Osteoblast (primary cell): ENCODE measurements at regions not wholly inside any gene's neighbourhood (a gene's known extent, or its start where the extent isn't known, plus 50 kb on each side); places are given as distances from the start of the nearest gene placed in this dataset.

ENCODE experiments used
- DNase-seq: peaks from one replicate; pipeline ENCODE4 v3.0.0; 2011; ENCODE audit warnings: low spot score, mixed read lengths; ENCODE audit not compliant: insufficient read length; ENCODE audit errors: missing footprints
- H2AFZ ChIP-seq: 2 replicates; pipeline ENCODE4 v1.6.0; 2011; ENCODE audit warnings: mild to moderate bottlenecking, low read length
- H3K27ac ChIP-seq: 2 replicates; pipeline ENCODE4 v1.5.1; 2011; ENCODE audit warnings: mild to moderate bottlenecking, low read depth, low read length, moderate library complexity
- H3K27me3 ChIP-seq: 2 replicates; pipeline ENCODE4 v1.6.0; 2012; ENCODE audit warnings: mild to moderate bottlenecking, control low read depth, inconsistent platforms, low read length, moderate library complexity; ENCODE audit not compliant: insufficient read depth
- H3K36me3 ChIP-seq: 2 replicates; pipeline ENCODE4 v1.5.1; 2011; ENCODE audit warnings: mild to moderate bottlenecking, low read length, control low read depth, moderate library complexity; ENCODE audit not compliant: insufficient read depth
- H3K4me1 ChIP-seq: 2 replicates; pipeline ENCODE4 v1.5.1; 2011; ENCODE audit warnings: mild to moderate bottlenecking, low read length, control low read depth, moderate library complexity; ENCODE audit not compliant: insufficient read depth
- H3K4me2 ChIP-seq: 2 replicates; pipeline ENCODE4 v1.6.0; 2011; ENCODE audit warnings: mild to moderate bottlenecking, low read length; ENCODE audit not compliant: insufficient read depth
- H3K4me3 ChIP-seq: fragments of 200-600 bp; sonication (generic); 3 replicates; pipeline ENCODE4 v1.5.1; 2012; ENCODE audit warnings: mild to moderate bottlenecking, low read length, inconsistent platforms; ENCODE audit not compliant: insufficient read depth
- H3K79me2 ChIP-seq: 2 replicates; pipeline ENCODE4 v1.6.0; 2012; ENCODE audit warnings: mild to moderate bottlenecking, low read length, control low read depth, inconsistent platforms; ENCODE audit not compliant: insufficient read depth
- H3K9me3 ChIP-seq: 2 replicates; pipeline ENCODE4 v1.5.1; 2011; ENCODE audit warnings: low read depth, low read length, control low read depth
- H4K20me1 ChIP-seq: 2 replicates; pipeline ENCODE4 v1.6.0; 2012; ENCODE audit warnings: mild to moderate bottlenecking, low read length, control low read depth; ENCODE audit not compliant: insufficient read depth
- CTCF ChIP-seq: IDR thresholded peaks from 2 replicates; pipeline ENCODE4 v1.5.1; 2011; ENCODE audit warnings: mild to moderate bottlenecking, low read depth, low read length, moderate library complexity; ENCODE audit errors: extremely low read depth

- Histone ChIP-seq H3K27me3 (no peaks in the 10 kb centered on the region), H3K4me3 (no peak overlapping the region), H2AFZ (no peak overlapping the region), H3K27ac (no peak overlapping the region), H3K9me3 (no peaks in the 10 kb centered on the region), H3K36me3 (no peaks in the 10 kb centered on the region), H3K4me2 (no peak overlapping the region), H3K4me1 (peaks cover under 1% of the 10 kb centered on the region), H4K20me1 (no peaks in the 10 kb centered on the region), H3K79me2 (no peaks in the 10 kb centered on the region)
- no peak for DNase-seq
- TF ChIP-seq CTCF = no peak
Measured at GRCh38 chr20:51950926-51951325, 148.6 kb upstream of the SALL4 start.

- Histone ChIP-seq H3K4me1 (no peaks in the 10 kb centered on the region), H3K4me2 (no peak overlapping the region), H4K20me1 (no peaks in the 10 kb centered on the region), H3K27me3 (no peaks in the 10 kb centered on the region), H3K4me3 (no peak overlapping the region), H3K9me3 (no peaks in the 10 kb centered on the region), H3K79me2 (no peaks in the 10 kb centered on the region), H3K36me3 (no peaks in the 10 kb centered on the region), H2AFZ (no peak overlapping the region), H3K27ac (no peak overlapping the region)
- TF ChIP-seq CTCF = no peak
- no peak for DNase-seq
Measured at GRCh38 chr20:51946586-51946985, 144.3 kb upstream of the SALL4 start.

GRCh38 chr20:51945881-51946280, 143.6 kb upstream of the SALL4 start:
- DNase-seq = no peak
- Histone ChIP-seq H3K27me3 (no peaks in the 10 kb centered on the region), H3K4me3 (no peak overlapping the region), H3K36me3 (no peaks in the 10 kb centered on the region), H3K9me3 (no peaks in the 10 kb centered on the region), H3K4me2 (no peak overlapping the region), H3K4me1 (no peaks in the 10 kb centered on the region), H4K20me1 (no peaks in the 10 kb centered on the region), H2AFZ (no peak overlapping the region), H3K79me2 (no peaks in the 10 kb centered on the region), H3K27ac (no peak overlapping the region)
- TF ChIP-seq CTCF = no peak

- TF ChIP-seq CTCF = no peak
- H3K4me1 ChIP-seq = no peaks in the 10 kb centered on the region
- DNase-seq = no peak
Measured at GRCh38 chr20:51945177-51945576, 142.9 kb upstream of the SALL4 start.

More at GRCh38 chr20:51945177-51945576, 142.9 kb upstream of the SALL4 start:
- H3K9me3 ChIP-seq = no peaks in the 10 kb centered on the region
- no peak overlapping the region for H3K4me2 ChIP-seq
- H3K79me2 ChIP-seq = no peaks in the 10 kb centered on the region
- H3K4me3 ChIP-seq = no peak overlapping the region
- H3K36me3 ChIP-seq = no peaks in the 10 kb centered on the region
- no peaks in the 10 kb centered on the region for H3K27me3 ChIP-seq
- H4K20me1 ChIP-seq = no peaks in the 10 kb centered on the region
- H3K27ac ChIP-seq = no peak overlapping the region
- H2AFZ ChIP-seq = no peak overlapping the region
